ENCODE measurements at regions not wholly inside any gene's neighbourhood (a gene's known extent, or its start where the extent isn't known, plus 50 kb on each side); places are given as distances from the start of the nearest gene placed in this dataset.

GRCh38 chr12:125610292-125610691 is 545.1 kb downstream of the AACS start:
- no peak for TF ChIP-seq CTCF (IDR thresholded peaks at IDR 0.05)
- no peak for TF ChIP-seq POLR2A (IDR thresholded peaks at IDR 0.05)
